Endothelial cell (in vitro differentiated cells): ENCODE measurements at regions not wholly inside any gene's neighbourhood (a gene's known extent, or its start where the extent isn't known, plus 50 kb on each side); places are given as distances from the start of the nearest gene placed in this dataset.

Experiments
- DNase-seq: peaks from one replicate; pipeline ENCODE4 v3.0.0; 2021; ENCODE audit warnings: low spot score
- H3K27ac Mint-ChIP-seq: one replicate; pipeline ENCODE4 v1.8.0; 2021; ENCODE audit warnings: mixed read lengths, inconsistent platforms; ENCODE audit not compliant: unreplicated experiment
- H3K27me3 Mint-ChIP-seq: one replicate; pipeline ENCODE4 v1.8.0; 2021; ENCODE audit warnings: mild to moderate bottlenecking, moderate library complexity, mixed read lengths, inconsistent platforms; ENCODE audit not compliant: unreplicated experiment
- H3K36me3 Mint-ChIP-seq: one replicate; pipeline ENCODE4 v1.8.0; 2021; ENCODE audit warnings: mild to moderate bottlenecking, low read depth, mixed read lengths, inconsistent platforms; ENCODE audit not compliant: unreplicated experiment
- H3K4me1 Mint-ChIP-seq: one replicate; pipeline ENCODE4 v1.8.0; 2021; ENCODE audit warnings: mild to moderate bottlenecking, mixed read lengths, inconsistent platforms; ENCODE audit not compliant: unreplicated experiment
- H3K4me3 Mint-ChIP-seq: one replicate; pipeline ENCODE4 v1.8.0; 2021; ENCODE audit warnings: mild to moderate bottlenecking, mixed read lengths, inconsistent platforms; ENCODE audit not compliant: unreplicated experiment
- H3K9me3 Mint-ChIP-seq: one replicate; pipeline ENCODE4 v1.8.0; 2021; ENCODE audit warnings: mixed read lengths, inconsistent platforms; ENCODE audit not compliant: unreplicated experiment
- TF ChIP-seq, protein P1 (sequence below): fragments of 200-600 bp; sonication (generic); IDR thresholded peaks from one replicate; pipeline ENCODE4 v1.5.0; 2021; ENCODE audit warnings: antibody characterized with exemption; ENCODE audit not compliant: unreplicated experiment

DNA sequence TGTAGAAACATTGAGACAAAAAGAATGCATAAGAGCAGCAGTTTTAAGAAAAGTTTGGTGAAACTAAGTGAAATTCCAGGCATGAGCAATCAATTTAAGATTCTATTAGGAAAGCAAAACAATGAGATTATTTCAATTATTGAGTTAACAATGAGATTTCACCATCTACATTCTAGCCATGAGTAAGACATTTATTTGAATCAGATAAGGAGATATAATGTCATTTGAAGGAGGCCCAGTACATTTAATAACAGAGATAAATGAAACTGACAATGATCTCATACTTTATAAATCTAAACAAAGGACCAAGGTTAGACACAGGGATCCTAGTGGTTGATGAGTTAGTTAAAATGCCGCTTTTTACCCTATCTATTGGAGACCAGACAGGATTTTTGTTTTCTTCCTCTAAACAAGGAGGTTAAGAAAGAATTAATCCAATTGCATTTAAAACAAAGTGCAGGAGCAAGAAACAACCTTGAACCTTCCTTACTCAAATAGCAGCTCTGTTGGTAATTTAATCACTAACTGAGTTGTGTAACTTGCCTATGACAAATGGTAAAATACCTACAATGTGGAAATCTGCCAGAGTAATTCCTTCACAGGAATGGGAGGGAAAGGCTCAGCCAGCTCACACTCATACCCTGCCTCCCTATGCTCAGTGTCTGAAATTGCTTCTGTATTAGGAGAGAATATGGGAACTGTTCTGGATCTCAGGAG is 103.5 kb upstream of the NR3C1 start:
- no peak overlapping the region for H3K27ac Mint-ChIP-seq
- no peaks in the 10 kb centered on the region for H3K27me3 Mint-ChIP-seq
- H3K4me3 Mint-ChIP-seq = no peak overlapping the region
- TF ChIP-seq, protein P1, sequence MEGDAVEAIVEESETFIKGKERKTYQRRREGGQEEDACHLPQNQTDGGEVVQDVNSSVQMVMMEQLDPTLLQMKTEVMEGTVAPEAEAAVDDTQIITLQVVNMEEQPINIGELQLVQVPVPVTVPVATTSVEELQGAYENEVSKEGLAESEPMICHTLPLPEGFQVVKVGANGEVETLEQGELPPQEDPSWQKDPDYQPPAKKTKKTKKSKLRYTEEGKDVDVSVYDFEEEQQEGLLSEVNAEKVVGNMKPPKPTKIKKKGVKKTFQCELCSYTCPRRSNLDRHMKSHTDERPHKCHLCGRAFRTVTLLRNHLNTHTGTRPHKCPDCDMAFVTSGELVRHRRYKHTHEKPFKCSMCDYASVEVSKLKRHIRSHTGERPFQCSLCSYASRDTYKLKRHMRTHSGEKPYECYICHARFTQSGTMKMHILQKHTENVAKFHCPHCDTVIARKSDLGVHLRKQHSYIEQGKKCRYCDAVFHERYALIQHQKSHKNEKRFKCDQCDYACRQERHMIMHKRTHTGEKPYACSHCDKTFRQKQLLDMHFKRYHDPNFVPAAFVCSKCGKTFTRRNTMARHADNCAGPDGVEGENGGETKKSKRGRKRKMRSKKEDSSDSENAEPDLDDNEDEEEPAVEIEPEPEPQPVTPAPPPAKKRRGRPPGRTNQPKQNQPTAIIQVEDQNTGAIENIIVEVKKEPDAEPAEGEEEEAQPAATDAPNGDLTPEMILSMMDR = no peak
- H3K36me3 Mint-ChIP-seq = no peaks in the 10 kb centered on the region
- DNase-seq = no peak
- no peaks in the 10 kb centered on the region for H3K9me3 Mint-ChIP-seq
- no peaks in the 10 kb centered on the region for H3K4me1 Mint-ChIP-seq

GRCh38 chr5:143505934-143506333 is 102.4 kb upstream of the NR3C1 start:
- Mint-ChIP-seq H3K4me1 (no peaks in the 10 kb centered on the region), H3K4me3 (no peak overlapping the region), H3K27me3 (no peaks in the 10 kb centered on the region), H3K36me3 (no peaks in the 10 kb centered on the region), H3K9me3 (no peaks in the 10 kb centered on the region), H3K27ac (no peak overlapping the region)
- TF ChIP-seq, protein P1 = no peak
- no peak for DNase-seq

DNA sequence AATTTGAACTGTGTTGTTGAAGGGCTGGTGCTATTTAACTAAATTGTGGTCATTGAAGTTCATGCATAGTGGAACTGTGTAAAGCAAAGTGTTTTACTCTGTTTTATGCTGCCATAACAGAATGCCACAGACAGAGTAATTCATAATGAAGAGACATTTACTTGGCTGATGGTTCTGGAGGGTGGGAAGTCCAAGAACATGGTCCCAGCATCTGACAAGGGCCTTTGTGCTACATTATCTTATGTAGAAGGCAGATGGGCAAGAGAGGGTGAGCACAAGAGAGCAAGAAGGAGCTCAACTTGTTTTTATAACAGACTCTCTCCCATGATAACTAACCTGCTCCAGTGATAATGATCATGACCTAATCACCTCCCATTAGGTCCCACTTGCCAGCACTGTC is 101.9 kb upstream of the NR3C1 start:
- Mint-ChIP-seq H3K4me3 (no peak overlapping the region), H3K9me3 (no peaks in the 10 kb centered on the region), H3K27ac (no peak overlapping the region), H3K36me3 (no peaks in the 10 kb centered on the region), H3K27me3 (no peaks in the 10 kb centered on the region), H3K4me1 (no peaks in the 10 kb centered on the region)
- TF ChIP-seq, protein P1 = no peak
- no peak for DNase-seq

GRCh38 chr5:143501310-143502044 is 98.0 kb upstream of the NR3C1 start:
- Mint-ChIP-seq H3K4me3 (no peak overlapping the region), H3K36me3 (no peaks in the 10 kb centered on the region), H3K27ac (no peak overlapping the region), H3K27me3 (no peaks in the 10 kb centered on the region), H3K9me3 (no peaks in the 10 kb centered on the region), H3K4me1 (no peaks in the 10 kb centered on the region)
- no peak for DNase-seq
- TF ChIP-seq, protein P1 = no peak

GRCh38 chr5:143499480-143500114 is 96.1 kb upstream of the NR3C1 start:
- Mint-ChIP-seq H3K27me3 (no peaks in the 10 kb centered on the region), H3K9me3 (no peaks in the 10 kb centered on the region), H3K36me3 (no peaks in the 10 kb centered on the region), H3K4me3 (no peak overlapping the region), H3K4me1 (no peaks in the 10 kb centered on the region), H3K27ac (no peak overlapping the region)
- DNase-seq = no peak
- TF ChIP-seq, protein P1 = no peak
